H1 (cell line): ENCODE measurements at regions not wholly inside any gene's neighbourhood (a gene's known extent, or its start where the extent isn't known, plus 50 kb on each side); places are given as distances from the start of the nearest gene placed in this dataset.

ENCODE experiments used
- CTCF ChIA-PET: fragments of 300-600 bp; sonication (Branson Sonifier 250); formaldehyde crosslinking; loops from one replicate; lab custom pipeline; 2021; ENCODE audit not compliant: partially characterized antibody; lab: Charles Lee
- POLR2A ChIA-PET: fragments of 300-600 bp; sonication (Branson Sonifier 250); formaldehyde crosslinking; loops from one replicate; lab custom pipeline; 2021; ENCODE audit warnings: inconsistent platforms; ENCODE audit not compliant: partially characterized antibody; lab: Charles Lee
- DNase-seq, 2 experiments: peaks; one replicate each; pipeline versions ENCODE4 v3.0.0 to v3.0.0-alpha.2; 2010 to 2022; ENCODE audit warnings: low spot score in 2 of 2, low read depth in 1 of 2, mixed read lengths in 1 of 2
- FAIRE-seq: peaks from 2 replicates; lab custom pipeline; 2011; peaks lifted over from hg19 to GRCh38; lab: Jason Lieb, UNC
- H2AFZ ChIP-seq: 2 replicates; pipeline ENCODE4 v1.8.1; 2012; ENCODE audit warnings: low read length, inconsistent platforms
- H2AK5ac ChIP-seq: 2 replicates; pipeline ENCODE4 v1.6.1; 2013; ENCODE audit warnings: low read depth, low read length
- H2BK120ac ChIP-seq: replicated peaks from 2 replicates; pipeline ENCODE3; 2013; ENCODE audit warnings: low read depth, low read length, inconsistent platforms
- H2BK12ac ChIP-seq: 2 replicates; pipeline ENCODE4 v1.6.1; 2013; ENCODE audit warnings: low read depth, low read length
- H2BK15ac ChIP-seq: 2 replicates; pipeline ENCODE4 v1.6.1; 2013; ENCODE audit warnings: low read length
- H2BK20ac ChIP-seq: 2 replicates; pipeline ENCODE4 v1.6.1; 2013; ENCODE audit warnings: low read length
- H2BK5ac ChIP-seq: 2 replicates; pipeline ENCODE4 v1.6.1; 2013; ENCODE audit warnings: low read depth, low read length
- H3K14ac ChIP-seq: 2 replicates; pipeline ENCODE4 v1.6.1; 2013; ENCODE audit warnings: inconsistent platforms; ENCODE audit not compliant: insufficient read length
- H3K18ac ChIP-seq: 2 replicates; pipeline ENCODE4 v1.6.1; 2013; ENCODE audit warnings: low read length; ENCODE audit errors: extremely low read depth
- H3K23ac ChIP-seq: 2 replicates; pipeline ENCODE4 v1.6.1; 2013; ENCODE audit warnings: inconsistent platforms; ENCODE audit not compliant: insufficient read length
- H3K23me2 ChIP-seq: 2 replicates; pipeline ENCODE4 v1.6.1; 2013; ENCODE audit warnings: low read depth, low read length
- H3K27ac ChIP-seq: 2 replicates; pipeline ENCODE4 v1.6.1; 2011; ENCODE audit warnings: low read depth, low read length, inconsistent platforms
- H3K27me3 ChIP-seq, 4 experiments: replicated peaks in 1 of 4; 1 replicate in 1 of 4; 2 replicates in 3 of 4; pipeline versions ENCODE4 v1.6.1 to v1.8.1; 2011 to 2013; ENCODE audit warnings: low read length in 3 of 4, mild to moderate bottlenecking in 3 of 4, inconsistent platforms in 2 of 4, mixed read lengths in 2 of 4, moderate library complexity in 1 of 4; ENCODE audit not compliant: control insufficient read depth in 3 of 4, insufficient read depth in 3 of 4; ENCODE audit errors: extremely low read depth in 1 of 4
- H3K36me3 ChIP-seq, 4 experiments: 2 replicates each; pipeline versions ENCODE4 v1.6.1 to v1.8.1; 2011 to 2013; ENCODE audit warnings: mild to moderate bottlenecking in 4 of 4, low read length in 3 of 4, moderate library complexity in 2 of 4, control low read depth in 1 of 4, inconsistent platforms in 1 of 4; ENCODE audit not compliant: insufficient read depth in 4 of 4, control insufficient read depth in 2 of 4
- H3K4ac ChIP-seq: replicated peaks from 2 replicates; pipeline ENCODE3; 2013; ENCODE audit warnings: low read length, low read depth, mixed read lengths, inconsistent platforms; ENCODE audit not compliant: insufficient read length
- H3K4me1 ChIP-seq, 4 experiments: replicated peaks in 1 of 4; 1 replicate in 1 of 4; 2 replicates in 3 of 4; pipeline versions ENCODE4 v1.6.1 to v1.8.1; 2011 to 2013; ENCODE audit warnings: low read length in 3 of 4, inconsistent platforms in 2 of 4, mixed read lengths in 1 of 4; ENCODE audit not compliant: insufficient read depth in 4 of 4, control insufficient read depth in 3 of 4
- H3K4me2 ChIP-seq, 2 experiments: 2 replicates each; pipeline versions ENCODE4 v1.6.1 to v1.8.1; 2011 to 2013; ENCODE audit warnings: low read depth in 2 of 2, low read length in 2 of 2, control low read depth in 1 of 2, inconsistent platforms in 1 of 2, mild to moderate bottlenecking in 1 of 2; ENCODE audit not compliant: insufficient read depth in 1 of 2
- H3K4me3 ChIP-seq, 4 experiments: fragments of 200-600, 300-600 bp in 1 of 4; sonication (generic), shearing (Covaris generic), sonication (Bioruptor Twin) in 1 of 4; 2 replicates each; pipeline versions ENCODE4 v1.5.1 to v1.8.1; 2011 to 2016; ENCODE audit warnings: low read length in 4 of 4, low read depth in 3 of 4, control low read depth in 2 of 4, inconsistent platforms in 2 of 4, mild to moderate bottlenecking in 2 of 4, mixed read lengths in 1 of 4, moderate library complexity in 1 of 4; ENCODE audit not compliant: insufficient read depth in 2 of 4; ENCODE audit errors: extremely low read depth in 1 of 4
- H3K56ac ChIP-seq: replicated peaks from 2 replicates; pipeline ENCODE3; 2013; ENCODE audit warnings: low read depth, mild to moderate bottlenecking, mixed read lengths, low read length, inconsistent platforms; ENCODE audit not compliant: insufficient read length
- H3K79me1 ChIP-seq: 2 replicates; pipeline ENCODE4 v1.6.1; 2013; ENCODE audit warnings: low read depth, low read length, control low read depth
- H3K79me2 ChIP-seq, 2 experiments: 2 replicates each; pipeline versions ENCODE4 v1.6.1 to v1.8.1; 2012 to 2013; ENCODE audit warnings: low read length in 2 of 2, mild to moderate bottlenecking in 2 of 2, inconsistent platforms in 1 of 2; ENCODE audit not compliant: insufficient read depth in 2 of 2, control insufficient read depth in 1 of 2
- H3K9ac ChIP-seq, 4 experiments: replicated peaks in 1 of 4; 1 replicate in 1 of 4; 2 replicates in 3 of 4; pipeline versions ENCODE4 v1.6.1 to v1.8.1; 2011 to 2013; ENCODE audit warnings: low read depth in 3 of 4, low read length in 3 of 4, control low read depth in 2 of 4, mild to moderate bottlenecking in 2 of 4, moderate library complexity in 2 of 4, inconsistent platforms in 1 of 4; ENCODE audit errors: extremely low read depth in 1 of 4
- H3K9me3 ChIP-seq, 2 experiments: 2 replicates each; pipeline versions ENCODE4 v1.6.1 to v1.8.1; 2012 to 2013; ENCODE audit warnings: mild to moderate bottlenecking in 2 of 2, moderate library complexity in 2 of 2, control low read depth in 1 of 2, inconsistent platforms in 1 of 2, low read depth in 1 of 2, low read length in 1 of 2, mixed read lengths in 1 of 2; ENCODE audit not compliant: insufficient read depth in 2 of 2
- H4K20me1 ChIP-seq, 2 experiments: replicated peaks in 1 of 2; 2 replicates each; pipeline versions ENCODE3 to v1.8.1; 2011 to 2013; ENCODE audit warnings: inconsistent platforms in 2 of 2, low read length in 2 of 2, mild to moderate bottlenecking in 1 of 2; ENCODE audit not compliant: insufficient read depth in 2 of 2, control insufficient read depth in 1 of 2
- H4K5ac ChIP-seq: 2 replicates; pipeline ENCODE4 v1.6.1; 2013; ENCODE audit warnings: low read length, low read depth, mixed read lengths, inconsistent platforms; ENCODE audit not compliant: insufficient read length
- H4K8ac ChIP-seq: 2 replicates; pipeline ENCODE4 v1.8.0; 2013; ENCODE audit warnings: mild to moderate bottlenecking, moderate library complexity, low read length, inconsistent platforms; ENCODE audit not compliant: insufficient read depth; ENCODE audit errors: extremely low read depth
- H4K91ac ChIP-seq: replicated peaks from 2 replicates; pipeline ENCODE3; 2013; ENCODE audit warnings: low read length, mixed read lengths, inconsistent platforms; ENCODE audit not compliant: insufficient read length
- BCL11A ChIP-seq, 2 experiments: IDR thresholded peaks; one replicate each; pipeline ENCODE4 v1.6.1; 2011; ENCODE audit warnings: low read depth in 2 of 2, low read length in 2 of 2, mild to moderate bottlenecking in 2 of 2
- EP300 ChIP-seq, 2 experiments: IDR thresholded peaks; 1 replicate in 1 of 2; 2 replicates in 1 of 2; pipeline ENCODE4 v1.6.1; 2011 to 2012; ENCODE audit warnings: low read depth in 2 of 2, low read length in 2 of 2, mild to moderate bottlenecking in 2 of 2, borderline replicate concordance in 1 of 2, inconsistent platforms in 1 of 2, moderate library complexity in 1 of 2
- HDAC6 ChIP-seq: IDR thresholded peaks from one replicate; pipeline ENCODE4 v1.7.1; 2012; ENCODE audit warnings: low read depth, mild to moderate bottlenecking, inconsistent platforms, low read length, moderate library complexity
- KDM1A ChIP-seq: fragments of 200-600, 300-600 bp; sonication (generic); IDR thresholded peaks from 2 replicates; pipeline ENCODE4 v1.7.1; 2016; ENCODE audit warnings: mild to moderate bottlenecking, low read length, borderline replicate concordance
- KDM4A ChIP-seq: IDR thresholded peaks from one replicate; pipeline ENCODE4 v1.7.1; 2012; ENCODE audit warnings: low read depth, mild to moderate bottlenecking, moderate library complexity, low read length, inconsistent platforms; ENCODE audit not compliant: severe bottlenecking
- MAX ChIP-seq: IDR thresholded peaks from 2 replicates; pipeline ENCODE4 v1.6.1; 2012; ENCODE audit warnings: inconsistent platforms
- SIX5 ChIP-seq: IDR thresholded peaks from 2 replicates; pipeline ENCODE4 v1.6.1; 2011; ENCODE audit warnings: mild to moderate bottlenecking, low read depth, low read length
- SP4 ChIP-seq: IDR thresholded peaks from 2 replicates; pipeline ENCODE4 v1.6.1; 2012; ENCODE audit warnings: low read length, inconsistent platforms
- TAF7 ChIP-seq: optimal IDR thresholded peaks from 2 replicates; pipeline ENCODE3; 2011; ENCODE audit warnings: low read depth, mild to moderate bottlenecking, inconsistent platforms, low read length, moderate library complexity, borderline replicate concordance
- TBP ChIP-seq: IDR thresholded peaks from 2 replicates; pipeline ENCODE4 v1.6.1; 2011; ENCODE audit warnings: low read depth, low read length, improper control_type of control experiment
- TEAD4 ChIP-seq: IDR thresholded peaks from 2 replicates; pipeline ENCODE4 v1.6.1; 2012; ENCODE audit warnings: low read depth, low read length, inconsistent platforms, mixed read lengths

- Histone ChIP-seq H2BK5ac (no peak overlapping the region), H2BK20ac (no peak overlapping the region), H3K23me2 (no peaks in the 10 kb centered on the region), H4K8ac (no peak overlapping the region), H4K91ac (no peak overlapping the region), H3K27me3 (no peaks in the 10 kb centered on the region), H3K18ac (no peak overlapping the region)
- ChIA-PET CTCF (no interaction called here), POLR2A (no interaction called here)
- no peak for TF ChIP-seq MAX
- TF ChIP-seq TAF7: no peak
- no peak for TF ChIP-seq HDAC6
- no peak for TF ChIP-seq TEAD4
- no peak for TF ChIP-seq EP300 (IDR thresholded peaks at IDR 0.05; ENCODE audit: borderline replicate concordance in 1 of 2, low read depth in 2 of 2, low read length in 2 of 2)
- no peak for TF ChIP-seq SP4
- TF ChIP-seq TBP: no peak
- TF ChIP-seq KDM4A: no peak
- TF ChIP-seq KDM1A: no peak
- TF ChIP-seq SIX5: no peak
- no peak for TF ChIP-seq BCL11A (IDR thresholded peaks at IDR 0.05; ENCODE audit: low read depth in 2 of 2, low read length in 2 of 2)
- TF ChIP-seq, all 59 proteins: peak for 0
- FAIRE-seq: no peak
- Histone ChIP-seq H3K9me3 (no peaks in the 10 kb centered on the region), H3K23ac (no peak overlapping the region), H3K14ac (no peak overlapping the region), H2AFZ (no peak overlapping the region), H3K4me3 (no peak overlapping the region), H2BK12ac (no peak overlapping the region), H2BK120ac (no peak overlapping the region), H3K79me1 (no peaks in the 10 kb centered on the region), H3K4me1 (no peaks in the 10 kb centered on the region), H3K4ac (no peak overlapping the region), H3K9ac (no peak overlapping the region), H2AK5ac (no peak overlapping the region), H3K79me2 (no peaks in the 10 kb centered on the region), H2BK15ac (no peak overlapping the region), H3K56ac (no peak overlapping the region), H4K5ac (no peak overlapping the region), H4K20me1 (no peaks in the 10 kb centered on the region), H3K4me2 (no peak overlapping the region), H3K36me3 (no peaks in the 10 kb centered on the region), H3K27ac (no peak overlapping the region)
- DNase-seq: no peak
Measured at GRCh38 chr6:74071214-74071613, 375.2 kb downstream of the CD109 start.
